Epithelial cell of proximal tubule (primary cell): ENCODE measurements at regions not wholly inside any gene's neighbourhood (a gene's known extent, or its start where the extent isn't known, plus 50 kb on each side); places are given as distances from the start of the nearest gene placed in this dataset.
"Not testable (repeated sequence)": the region's sequence is repeated elsewhere in the genome, so short reads cannot be mapped to it uniquely, and the experiment has no call there.

Experiments
- DNase-seq: peaks from one replicate; pipeline ENCODE4 v3.0.0-alpha.2; 2011; ENCODE audit warnings: low read depth
- H3K4me3 ChIP-seq: 2 replicates; pipeline ENCODE4 v1.5.1; 2011; ENCODE audit warnings: low read depth, mild to moderate bottlenecking, low read length
- TF ChIP-seq, protein P1 (sequence below): conservative IDR thresholded peaks from 2 replicates; pipeline ENCODE4 v1.5.1; 2012; ENCODE audit warnings: low read depth, mild to moderate bottlenecking, low read length

DNA sequence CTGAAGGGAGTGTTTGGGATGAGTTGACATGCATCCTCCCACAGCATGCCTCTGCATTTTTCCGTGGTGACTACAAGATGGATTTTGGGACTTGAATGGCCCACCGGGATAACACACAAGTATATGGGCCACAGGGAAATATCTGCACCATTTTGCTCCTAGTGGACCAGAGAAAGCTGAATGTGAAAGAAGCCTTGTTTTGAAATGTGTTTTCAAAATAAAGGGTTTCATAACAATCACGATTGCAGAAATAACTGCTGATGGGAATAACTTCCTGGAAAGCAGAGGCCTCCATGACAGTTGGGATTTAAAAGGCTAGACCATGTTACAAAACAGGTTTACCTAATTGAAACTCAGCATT is 77.5 kb upstream of the PRR23C start:
- no peak for DNase-seq
- TF ChIP-seq, protein P1, sequence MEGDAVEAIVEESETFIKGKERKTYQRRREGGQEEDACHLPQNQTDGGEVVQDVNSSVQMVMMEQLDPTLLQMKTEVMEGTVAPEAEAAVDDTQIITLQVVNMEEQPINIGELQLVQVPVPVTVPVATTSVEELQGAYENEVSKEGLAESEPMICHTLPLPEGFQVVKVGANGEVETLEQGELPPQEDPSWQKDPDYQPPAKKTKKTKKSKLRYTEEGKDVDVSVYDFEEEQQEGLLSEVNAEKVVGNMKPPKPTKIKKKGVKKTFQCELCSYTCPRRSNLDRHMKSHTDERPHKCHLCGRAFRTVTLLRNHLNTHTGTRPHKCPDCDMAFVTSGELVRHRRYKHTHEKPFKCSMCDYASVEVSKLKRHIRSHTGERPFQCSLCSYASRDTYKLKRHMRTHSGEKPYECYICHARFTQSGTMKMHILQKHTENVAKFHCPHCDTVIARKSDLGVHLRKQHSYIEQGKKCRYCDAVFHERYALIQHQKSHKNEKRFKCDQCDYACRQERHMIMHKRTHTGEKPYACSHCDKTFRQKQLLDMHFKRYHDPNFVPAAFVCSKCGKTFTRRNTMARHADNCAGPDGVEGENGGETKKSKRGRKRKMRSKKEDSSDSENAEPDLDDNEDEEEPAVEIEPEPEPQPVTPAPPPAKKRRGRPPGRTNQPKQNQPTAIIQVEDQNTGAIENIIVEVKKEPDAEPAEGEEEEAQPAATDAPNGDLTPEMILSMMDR = no peak
- H3K4me3 ChIP-seq = no peak overlapping the region

DNA sequence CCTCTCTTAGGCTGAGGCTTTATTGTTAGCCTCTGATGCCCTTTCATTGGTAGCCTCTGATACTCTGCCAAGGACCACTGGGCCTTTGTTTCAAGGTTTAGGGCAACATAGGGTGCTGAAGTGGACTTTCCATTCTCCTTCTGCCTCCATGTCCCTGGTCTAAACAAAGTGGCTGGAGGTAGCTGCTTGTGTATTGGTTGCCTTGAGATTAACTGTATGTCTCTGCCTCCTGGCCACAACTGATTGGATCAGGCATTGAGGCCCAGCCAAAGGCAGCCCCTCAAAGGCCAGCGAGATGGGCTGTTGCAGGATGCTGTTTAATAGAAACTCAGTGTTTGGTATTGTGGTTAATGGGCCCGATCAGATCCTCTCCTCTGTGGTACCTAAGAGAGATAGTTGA is 77.9 kb upstream of the PRR23C start:
- DNase-seq = no peak
- TF ChIP-seq, protein P1 = no peak
- no peak overlapping the region for H3K4me3 ChIP-seq

DNA sequence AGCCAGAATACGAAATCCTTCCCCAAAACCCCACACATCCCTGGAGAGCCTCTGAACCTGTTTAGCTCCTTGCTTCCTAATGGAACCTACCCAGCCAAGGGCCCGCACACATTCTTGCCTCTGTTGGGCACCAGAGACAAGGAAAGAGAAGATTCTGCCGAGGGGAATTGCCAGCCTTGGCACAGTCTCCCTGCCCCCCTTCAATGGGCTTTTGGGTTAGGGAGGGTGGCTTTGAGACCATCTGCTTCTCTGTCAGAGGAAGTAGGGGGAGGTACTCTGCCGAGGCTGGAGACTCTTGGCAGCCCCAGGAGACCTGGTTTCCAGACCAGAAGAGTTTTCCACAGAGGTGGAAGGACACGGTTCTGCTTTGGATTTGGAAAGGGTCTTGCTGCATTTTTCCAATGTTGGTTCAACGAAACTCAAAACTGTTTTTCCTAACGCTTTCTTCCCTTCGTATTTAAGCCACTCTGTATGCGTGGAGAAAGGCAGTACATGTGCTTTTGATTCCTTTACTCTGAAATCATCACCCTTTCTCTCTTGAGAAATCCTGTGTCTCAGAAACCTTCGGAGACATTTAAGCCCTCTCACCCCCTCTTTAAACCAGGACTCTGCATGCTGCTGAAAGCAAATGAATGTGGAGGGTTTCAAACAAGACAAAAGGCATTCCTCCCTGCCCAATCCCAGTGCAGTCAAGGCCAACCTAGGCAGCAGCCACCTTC is 78.8 kb upstream of the PRR23C start:
- H3K4me3 ChIP-seq = no peak overlapping the region
- TF ChIP-seq, protein P1 = no peak
- DNase-seq = no peak

DNA sequence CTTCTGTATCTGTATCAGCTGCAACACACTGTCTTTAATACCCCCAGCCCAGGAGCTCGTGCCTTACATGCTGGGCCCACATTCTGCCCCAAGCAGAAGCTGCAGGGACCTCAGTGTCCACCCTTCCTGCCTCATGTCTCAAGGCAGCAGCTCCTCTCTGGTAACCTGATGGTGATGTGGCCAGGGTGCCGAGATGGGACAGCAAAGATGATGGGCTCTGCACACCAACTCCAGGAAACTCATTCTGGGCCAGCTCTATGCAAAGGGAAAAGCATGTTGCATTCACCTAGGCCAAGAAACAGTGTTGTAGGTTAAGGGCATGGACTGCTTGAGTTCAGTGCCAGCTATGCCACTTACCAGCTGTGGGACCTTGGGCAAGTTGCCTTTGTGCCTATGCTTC is 79.5 kb upstream of the PRR23C start:
- no peak for DNase-seq
- TF ChIP-seq, protein P1 = no peak
- H3K4me3 ChIP-seq = no peak overlapping the region

DNA sequence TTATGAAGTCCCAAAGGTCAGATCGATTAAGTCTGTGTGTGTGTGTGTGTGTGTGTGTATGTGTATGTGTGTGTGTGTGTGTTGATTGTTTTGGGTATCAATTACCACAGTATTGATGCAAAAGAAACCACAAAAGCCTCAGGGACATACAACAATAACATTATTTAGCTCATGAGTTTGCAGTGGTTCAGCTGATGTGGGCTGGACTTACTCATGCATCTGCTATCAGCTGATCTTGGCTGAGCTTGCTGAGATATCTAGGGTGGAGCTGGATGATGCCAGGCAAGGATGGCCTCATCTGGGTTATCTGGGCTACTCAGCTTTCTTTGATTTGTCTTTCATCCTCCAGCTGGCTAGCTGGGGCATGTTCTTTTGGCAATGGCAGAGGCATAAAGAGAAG is 82.4 kb upstream of the PRR23C start:
- no peak overlapping the region for H3K4me3 ChIP-seq
- TF ChIP-seq, protein P1 = no peak
- DNase-seq = no peak

DNA sequence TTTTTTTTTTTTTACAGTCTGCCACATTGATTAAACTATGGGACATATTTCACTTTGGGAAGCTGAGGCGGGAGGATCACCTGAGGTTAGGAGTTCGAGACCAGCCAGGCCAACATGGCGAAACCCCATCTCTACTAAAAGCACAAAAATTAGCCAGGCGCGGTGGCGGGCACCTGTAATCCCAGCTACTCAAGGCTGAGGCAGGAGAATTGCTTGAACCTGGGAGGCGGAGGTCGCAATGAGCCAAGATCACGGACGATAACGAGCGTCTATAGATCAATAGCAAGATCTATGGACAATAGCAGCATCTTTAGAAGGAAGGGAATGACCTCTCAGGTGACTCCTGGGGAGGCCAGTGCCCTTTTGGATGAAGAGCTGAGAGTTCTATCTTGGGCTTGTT is 82.9 kb upstream of the PRR23C start:
- not testable (repeated sequence) for DNase-seq, H3K4me3 ChIP-seq

DNA sequence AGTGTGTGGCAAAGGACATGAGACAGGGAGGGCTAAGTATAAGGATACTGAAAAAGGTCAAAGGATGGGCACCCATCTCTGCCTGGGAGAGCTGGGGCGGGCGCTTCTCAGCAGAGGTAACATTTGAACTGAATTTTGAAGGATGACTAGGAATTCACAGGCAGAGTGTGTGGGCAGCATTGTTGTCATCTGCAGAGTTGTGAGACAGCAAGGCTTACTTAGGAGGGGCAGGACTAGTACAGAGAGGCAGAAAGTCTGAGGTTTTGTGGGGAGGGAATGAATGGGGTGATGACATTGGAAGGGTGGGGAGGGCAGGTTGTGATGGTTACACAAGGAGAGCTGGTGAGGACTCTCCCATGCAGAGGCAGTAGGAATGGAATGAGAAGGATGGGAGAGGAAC is 84.1 kb upstream of the PRR23C start:
- DNase-seq = no peak
- TF ChIP-seq, protein P1 = no peak
- H3K4me3 ChIP-seq = no peak overlapping the region
